NCI-H1048 (cell line): ENCODE measurements at regions not wholly inside any gene's neighbourhood (a gene's known extent, or its start where the extent isn't known, plus 50 kb on each side); places are given as distances from the start of the nearest gene placed in this dataset.
"Not testable (repeated sequence)": the region's sequence is repeated elsewhere in the genome, so short reads cannot be mapped to it uniquely, and the experiment has no call there.

Experiments
- DNase-seq: peaks from one replicate; lab custom pipeline; 2025; lab: John Stamatoyannopoulos, UW

DNA sequence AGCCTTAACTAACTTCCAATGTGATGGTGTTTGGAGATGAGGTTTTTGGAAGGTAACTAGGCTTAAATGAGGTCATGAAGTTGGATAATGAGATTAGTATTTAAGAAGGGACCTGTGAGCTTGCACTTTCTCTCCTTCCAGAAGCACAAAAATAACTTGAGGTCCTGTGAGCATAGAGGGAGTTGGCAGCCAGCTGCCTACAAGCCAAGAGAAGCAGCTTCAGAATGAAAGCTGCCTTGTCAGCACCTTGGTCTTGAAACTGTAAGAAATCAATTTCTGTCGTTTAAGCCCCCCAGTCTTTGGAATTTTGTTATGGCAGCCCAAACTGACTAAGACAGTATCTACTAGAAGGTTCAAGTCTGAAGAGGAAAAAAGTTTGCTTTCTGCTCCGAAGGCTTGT, 280.2 kb upstream of the GALNTL6 start:
- DNase-seq: no peak

DNA sequence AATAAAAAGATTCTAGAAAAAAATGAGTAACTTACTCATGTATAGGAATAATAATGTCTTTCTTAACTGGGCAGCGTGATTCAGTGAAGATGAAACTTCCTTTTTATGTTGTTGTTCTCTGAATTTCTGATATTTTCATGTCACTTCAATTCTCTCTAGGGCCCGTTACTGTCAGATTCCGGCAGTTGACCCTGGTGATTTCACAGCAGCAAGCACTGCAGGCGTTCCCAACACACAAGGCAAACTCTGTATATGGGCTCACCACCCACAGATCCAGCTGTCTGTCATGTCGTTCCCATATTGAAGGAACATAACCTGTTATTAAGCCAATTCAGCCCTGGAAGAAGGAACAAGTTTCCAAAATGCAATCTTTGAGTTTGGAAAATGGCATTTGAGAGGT, 288.3 kb upstream of the GALNTL6 start:
- DNase-seq: no peak

DNA sequence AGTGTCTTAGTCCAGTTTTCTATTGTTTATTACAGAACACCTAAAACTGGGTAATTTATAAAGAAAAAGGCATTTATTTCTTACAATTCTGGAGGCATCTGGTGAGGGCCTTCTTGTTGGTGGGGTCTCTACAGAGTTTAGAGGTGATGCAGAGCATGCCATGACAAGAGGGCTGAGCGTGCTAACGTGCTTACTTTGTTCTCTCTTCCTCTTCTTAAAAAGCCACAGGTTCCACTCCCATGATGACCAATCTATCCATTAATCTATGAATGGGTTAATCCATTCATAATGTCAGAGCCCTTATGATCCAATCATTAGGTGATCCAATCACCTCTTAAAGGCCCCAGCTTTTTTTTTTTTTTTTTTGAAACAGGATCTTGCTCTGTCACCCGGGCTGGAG, 291.5 kb upstream of the GALNTL6 start:
- DNase-seq: no peak

DNA sequence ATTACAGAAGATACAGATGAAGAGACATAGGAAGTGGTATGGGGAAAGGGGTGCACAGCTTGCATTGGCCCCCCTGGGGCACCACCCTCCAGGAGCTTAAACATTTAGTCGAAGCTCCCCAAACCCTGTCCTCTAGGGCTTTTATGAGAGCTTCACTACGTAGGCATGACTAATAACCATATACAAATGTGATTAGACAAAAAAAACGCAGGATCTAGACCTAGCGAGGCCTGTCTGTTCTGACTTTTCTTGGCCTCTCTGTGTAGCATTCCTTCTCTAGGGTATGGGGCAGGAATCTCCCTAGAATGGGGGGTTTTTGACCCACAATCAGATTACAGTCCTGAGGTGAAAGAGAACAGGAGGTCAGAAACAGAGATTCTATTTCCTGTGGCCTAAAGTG, 293.7 kb upstream of the GALNTL6 start:
- DNase-seq: no peak

DNA sequence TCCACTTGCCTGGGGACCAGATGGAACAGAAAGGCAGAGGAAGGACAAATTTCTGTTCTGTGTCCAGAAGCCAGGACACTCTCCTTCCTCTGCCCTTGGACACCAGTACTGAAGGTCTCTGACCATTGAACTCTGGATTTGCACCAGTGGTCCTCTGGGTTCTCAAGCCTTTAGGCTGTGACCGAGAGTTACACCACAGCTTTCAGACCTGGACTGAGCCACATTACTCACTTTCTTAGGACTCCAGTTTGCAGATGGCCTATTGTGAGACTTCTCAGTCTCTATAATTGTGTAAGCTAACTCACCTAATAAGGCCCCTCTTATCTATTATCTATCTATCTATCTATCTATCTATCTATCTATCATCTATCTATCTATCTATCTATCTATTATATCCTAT, 295.3 kb upstream of the GALNTL6 start:
- no peak for DNase-seq

DNA sequence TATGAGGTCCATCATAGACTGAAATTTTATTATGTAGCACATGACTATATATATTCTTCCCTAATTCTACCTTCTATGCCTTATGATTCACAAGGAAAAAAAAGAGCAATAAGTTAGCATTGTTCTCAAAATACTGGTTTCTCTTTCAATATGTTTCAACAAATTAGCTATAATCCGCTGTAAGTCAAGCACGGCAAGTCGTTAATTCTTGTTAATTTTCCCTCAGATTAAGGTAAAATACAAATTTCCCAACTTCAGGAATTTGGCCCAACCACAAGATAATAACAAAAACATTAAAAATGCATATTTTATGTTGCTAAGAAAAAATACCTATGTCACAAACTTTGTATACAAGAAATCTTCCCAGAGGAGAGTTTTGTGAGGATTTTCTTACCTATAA, 296.5 kb upstream of the GALNTL6 start:
- no peak for DNase-seq

DNA sequence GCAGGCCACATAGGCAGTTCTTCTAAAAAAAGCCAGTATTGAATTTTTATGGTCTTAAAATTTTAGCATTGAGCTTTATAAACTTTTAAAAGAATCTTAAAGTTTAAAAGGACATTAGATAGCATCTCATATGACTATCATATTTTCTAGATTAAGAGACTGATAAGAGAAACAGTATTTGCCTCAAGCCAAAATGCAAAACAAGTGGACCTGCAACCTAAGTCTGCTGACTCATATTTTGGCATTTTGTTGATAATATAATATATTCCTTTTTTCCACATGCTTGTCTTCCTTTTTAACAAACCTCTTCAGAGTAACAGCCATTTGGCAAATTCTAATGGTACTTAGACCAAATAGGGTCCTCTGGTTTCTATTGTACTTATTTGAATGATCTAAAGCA, 328.5 kb upstream of the GALNTL6 start:
- no peak for DNase-seq

DNA sequence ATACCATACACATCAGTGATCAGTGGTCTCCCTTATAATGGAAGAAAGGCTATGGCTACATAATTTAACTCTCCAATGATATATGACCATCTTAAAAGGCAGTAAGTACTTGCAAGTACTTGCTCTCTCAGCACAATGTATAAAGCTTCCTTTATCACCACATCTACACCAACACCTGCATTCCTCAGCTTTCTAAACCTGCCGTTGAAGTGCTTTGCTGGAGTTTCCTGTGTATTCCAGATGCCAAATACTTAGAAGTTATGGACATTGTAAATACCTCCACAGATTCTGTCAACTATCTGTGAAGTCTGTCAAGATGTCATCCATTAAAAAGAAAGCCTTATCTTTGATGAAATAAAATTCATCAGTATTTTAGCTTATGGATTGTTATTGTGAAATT, 335.0 kb upstream of the GALNTL6 start:
- DNase-seq: no peak

DNA sequence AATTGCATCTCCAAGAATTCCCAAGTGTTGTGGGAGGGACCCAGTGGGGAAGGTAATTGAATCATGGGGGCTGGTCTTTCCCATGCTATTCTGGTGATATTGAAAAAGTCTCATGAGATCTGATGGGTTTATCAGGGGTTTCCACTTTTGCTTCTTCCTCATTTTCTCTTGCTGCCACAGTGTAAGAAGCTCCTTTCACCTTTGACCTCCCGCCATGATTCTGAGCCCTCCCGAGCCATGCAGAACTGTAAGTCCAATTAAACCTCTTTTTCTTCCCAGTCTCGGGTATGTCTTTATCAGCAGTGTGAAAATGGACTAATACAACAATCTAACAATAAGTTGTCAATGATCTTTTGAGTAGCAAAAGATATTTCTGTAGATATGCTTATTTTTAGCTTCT, 338.1 kb upstream of the GALNTL6 start:
- not testable (repeated sequence) for DNase-seq

DNA sequence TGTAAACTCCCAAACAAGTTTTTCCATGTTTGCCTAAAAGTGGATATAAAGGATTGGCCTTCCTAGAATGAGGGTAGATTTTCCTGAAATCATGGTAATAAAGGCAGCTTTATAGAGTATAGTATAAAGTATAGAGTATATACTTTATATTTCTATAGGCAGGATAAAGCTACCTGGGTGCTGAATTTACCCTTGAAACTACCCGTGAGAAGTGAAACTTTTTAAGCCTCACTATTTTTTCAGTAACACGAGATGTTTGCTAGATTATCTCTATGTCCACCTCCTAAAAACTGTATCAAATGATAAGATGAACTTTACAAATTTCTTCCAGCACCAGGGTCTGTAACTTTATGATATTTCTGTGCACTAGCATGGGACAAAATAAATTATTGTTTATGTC, 340.0 kb upstream of the GALNTL6 start:
- DNase-seq: no peak

DNA sequence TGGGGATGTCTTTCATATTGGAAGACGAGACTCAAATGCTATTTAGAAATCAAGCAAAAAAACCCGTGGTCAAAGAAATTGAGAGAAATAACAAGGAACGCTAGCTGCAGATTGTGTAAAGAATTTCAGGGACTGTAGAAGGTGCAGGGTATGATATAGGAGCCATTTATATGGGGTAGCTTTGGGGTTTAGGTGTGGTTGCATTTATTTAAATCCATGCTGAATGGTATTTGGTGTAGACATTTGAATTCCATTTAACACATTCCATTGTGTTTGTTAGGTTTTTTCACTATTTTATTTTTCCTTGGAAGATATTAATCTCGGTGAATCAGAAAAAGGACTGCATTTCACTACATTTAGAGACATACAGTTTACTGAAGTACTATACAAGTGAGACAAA, 341.0 kb upstream of the GALNTL6 start:
- no peak for DNase-seq

DNA sequence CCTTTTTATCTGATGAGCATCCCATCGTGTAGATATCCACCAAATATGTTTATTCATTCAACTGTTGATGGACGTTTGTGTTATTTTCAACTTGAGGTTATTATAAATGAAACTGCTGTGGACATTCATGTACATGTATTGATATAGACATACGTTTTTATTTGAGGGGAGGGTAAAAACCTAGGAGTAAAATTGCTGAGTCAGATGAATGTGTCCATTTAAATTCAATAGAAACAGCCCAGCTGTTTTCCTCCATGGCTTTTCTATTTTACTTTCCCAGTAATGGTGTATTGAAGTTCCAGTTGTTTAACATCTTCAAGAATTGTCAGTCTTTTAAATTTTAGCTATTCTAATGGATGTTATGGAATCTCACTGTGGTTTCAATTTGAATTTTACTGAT, 348.7 kb upstream of the GALNTL6 start:
- DNase-seq: no peak

DNA sequence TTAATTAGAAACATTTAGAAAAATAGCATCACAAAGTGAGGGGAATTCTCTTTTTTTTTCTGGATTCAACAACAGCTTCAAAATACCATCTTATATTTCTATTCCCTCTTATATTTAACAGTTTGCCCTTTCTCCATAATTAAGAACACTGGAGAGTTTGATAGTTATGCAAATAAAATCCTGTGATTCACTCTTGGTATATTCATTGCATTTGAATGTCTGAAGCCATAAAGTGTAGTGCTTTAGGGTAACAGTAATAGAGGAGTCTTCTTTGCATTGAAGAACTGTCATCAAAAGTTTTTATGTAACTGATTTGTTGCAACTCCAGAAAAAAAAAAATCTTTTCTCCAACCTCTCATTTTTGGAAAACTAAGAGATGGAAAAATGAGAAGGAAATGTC, 352.0 kb upstream of the GALNTL6 start:
- no peak for DNase-seq

DNA sequence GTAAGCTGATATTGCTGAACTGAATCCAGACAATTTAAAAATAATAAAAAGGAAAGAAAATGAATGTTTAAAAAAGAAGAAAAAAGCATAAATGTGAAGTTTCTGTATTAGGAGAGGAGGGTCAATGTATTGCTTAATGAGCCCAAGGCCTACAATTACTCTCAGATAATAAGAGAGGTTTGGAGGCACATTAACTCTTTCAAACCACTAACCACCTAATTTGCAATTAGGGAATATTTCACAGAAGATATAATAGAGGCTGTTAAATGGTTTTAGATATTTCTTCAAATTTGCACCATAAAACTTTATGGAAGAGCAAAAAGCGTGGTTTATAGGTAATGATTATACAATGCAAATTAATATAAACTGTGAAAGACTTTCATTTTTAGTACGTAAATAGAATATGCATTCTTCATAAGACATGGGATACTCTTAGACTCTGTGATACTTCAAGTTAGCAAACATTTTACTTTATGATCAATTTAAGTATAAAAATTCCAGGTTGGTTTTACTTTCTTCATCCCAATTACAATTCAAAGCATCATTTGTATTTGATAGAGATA, 364.2 kb upstream of the GALNTL6 start:
- DNase-seq: no peak

DNA sequence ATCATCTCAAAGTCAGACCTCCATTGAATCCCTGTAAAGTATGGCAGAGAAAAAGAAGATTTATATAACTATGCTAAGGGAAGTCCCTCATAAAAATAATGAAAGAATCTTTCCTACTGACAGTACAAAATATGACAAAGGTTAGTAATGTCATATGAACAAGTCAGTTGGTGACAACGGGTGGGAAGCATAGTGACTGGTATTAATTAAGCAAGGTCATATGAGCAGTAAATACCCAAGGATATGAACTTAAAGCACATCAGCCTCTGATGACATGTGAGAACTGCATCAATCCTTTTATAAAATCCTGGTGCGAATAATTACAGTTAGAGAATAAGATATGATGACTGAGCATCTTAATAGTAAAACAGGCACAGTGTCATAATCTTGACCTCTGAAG, 364.8 kb upstream of the GALNTL6 start:
- DNase-seq: no peak

DNA sequence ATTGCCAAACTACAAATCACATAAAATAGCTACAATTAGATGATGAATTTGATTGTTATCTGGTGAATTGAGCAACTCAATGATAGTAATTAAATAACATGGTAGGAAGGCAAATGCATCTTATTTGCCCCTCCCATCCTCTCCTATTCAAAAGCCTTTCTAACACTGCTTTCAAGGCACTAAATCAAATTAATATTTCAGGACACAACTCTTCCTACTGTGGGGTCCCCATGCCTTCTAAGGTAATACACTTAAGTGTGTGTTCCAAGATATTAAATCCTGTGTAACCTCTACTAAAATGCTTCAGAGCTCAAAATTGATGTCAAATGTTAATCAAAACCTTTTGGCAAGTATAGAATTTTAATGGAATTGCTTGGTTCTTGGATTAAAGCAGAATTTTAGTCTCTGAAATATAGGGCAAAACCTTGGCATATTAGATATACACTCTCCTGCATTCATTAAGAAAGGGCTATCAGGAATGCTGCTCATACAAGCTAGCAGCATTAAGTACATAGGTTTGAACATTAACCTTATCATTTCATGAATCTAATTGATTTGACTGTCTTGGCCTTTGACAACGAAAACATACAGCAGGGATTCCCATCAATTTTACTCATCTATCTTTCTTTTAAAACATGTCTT, 371.8 kb upstream of the GALNTL6 start:
- no peak for DNase-seq

DNA sequence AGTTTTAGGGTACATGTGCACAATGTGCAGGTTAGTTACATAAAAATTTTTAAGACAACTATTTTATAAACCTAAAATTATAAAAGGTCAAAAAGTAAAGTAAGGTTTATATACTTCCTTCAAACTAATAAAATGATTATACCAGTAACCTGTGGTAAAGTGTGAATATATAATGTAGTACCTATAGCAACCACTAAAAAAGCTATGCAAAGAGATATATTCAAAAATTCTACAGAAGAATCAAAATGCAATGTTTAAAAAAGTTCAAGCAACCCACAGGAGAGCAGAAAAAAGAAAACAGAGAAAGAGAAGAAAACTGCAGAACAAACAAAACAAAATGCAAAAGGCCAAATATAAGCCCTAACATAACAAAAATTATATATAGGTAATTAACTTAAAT, 379.5 kb upstream of the GALNTL6 start:
- no peak for DNase-seq

DNA sequence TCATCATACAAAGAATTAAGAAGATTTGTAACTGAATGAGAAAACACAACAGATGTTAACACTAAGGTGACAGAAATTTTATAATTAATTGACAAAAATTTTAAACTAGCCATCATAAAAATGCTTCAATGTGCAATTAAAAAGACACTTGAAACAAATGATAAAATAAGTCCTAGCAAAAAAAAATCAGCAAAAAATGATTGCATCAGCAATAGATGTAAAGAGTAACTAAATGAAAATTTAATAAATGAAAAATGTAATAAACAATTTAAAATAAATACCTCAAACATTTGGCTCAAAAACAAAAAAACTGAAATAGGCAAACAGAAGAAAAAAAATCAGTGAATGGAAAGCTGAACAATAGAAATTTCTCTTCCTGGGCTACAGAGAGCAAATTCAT, 380.7 kb upstream of the GALNTL6 start:
- DNase-seq: no peak

DNA sequence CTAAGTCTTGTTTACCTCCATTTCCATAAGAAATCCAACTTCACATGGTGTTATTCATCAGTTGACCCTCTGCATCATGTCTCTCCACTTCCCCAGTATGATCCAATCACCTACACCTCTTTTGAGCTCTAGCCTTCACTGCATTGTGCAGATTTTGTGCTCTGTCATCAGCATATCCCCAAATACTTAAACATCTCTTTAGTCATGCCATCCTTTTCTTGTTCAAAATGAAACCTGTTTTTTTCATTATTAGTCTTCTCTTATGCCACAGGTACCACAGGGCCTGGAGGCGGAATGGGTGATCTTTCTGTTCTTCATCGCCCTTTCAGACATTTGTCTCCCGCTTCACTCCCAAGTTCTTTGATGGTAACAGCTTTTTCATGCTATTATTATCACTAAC, 382.7 kb upstream of the GALNTL6 start:
- DNase-seq: no peak

DNA sequence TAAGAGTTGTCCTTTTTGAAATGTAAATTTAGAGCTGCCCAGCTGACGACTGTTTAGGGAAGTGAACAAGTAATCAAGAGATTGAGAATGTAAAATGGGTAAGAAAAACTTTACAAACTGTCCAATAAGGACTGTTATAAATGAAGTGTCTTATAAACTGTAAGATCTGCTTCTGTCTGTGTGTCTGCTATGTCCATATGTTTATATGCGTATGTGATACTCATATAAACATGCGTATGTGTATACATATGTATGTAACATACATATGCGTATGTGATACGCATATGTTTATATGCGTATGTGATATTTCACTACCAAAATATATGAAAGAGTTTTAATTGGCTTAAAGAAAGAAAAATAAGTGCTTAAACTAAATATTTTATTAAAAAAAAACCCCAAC, 416.0 kb upstream of the GALNTL6 start:
- DNase-seq: no peak

DNA sequence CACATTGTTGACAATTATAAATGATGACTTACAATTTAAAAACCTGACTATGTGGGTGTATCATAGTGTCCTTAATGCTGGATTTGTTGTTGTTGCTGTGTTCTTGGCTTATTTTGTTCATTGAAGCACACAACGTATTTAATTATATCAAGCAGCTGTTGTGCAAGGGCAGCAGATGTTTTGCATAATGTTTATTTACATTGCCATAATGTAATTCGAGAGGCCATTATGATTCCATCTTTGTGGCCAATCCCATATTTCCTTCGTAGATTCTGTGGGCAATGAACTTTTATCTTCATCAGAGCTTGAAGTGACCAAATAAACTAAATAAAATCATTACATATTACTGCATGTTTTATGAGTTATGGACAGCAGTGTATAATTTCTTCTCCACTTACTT, 422.6 kb upstream of the GALNTL6 start:
- no peak for DNase-seq

DNA sequence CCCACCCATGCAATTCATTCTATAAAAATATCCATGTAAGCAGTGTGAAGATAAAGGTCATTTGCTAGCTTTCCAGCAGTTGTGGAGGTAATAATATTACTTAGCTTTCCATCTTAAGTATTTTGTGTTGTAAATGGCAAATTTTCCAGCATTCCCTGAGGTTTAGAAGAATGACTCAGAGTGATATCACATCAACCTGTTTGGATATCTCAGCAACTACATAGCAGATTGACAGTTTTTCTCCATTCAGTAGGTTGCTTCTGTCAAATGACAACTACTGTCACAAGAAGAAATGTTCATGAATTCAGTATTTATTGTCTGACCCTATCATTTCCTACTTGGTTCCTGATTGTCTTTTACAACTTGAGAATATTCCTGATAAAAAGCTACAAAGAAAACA, 434.9 kb upstream of the GALNTL6 start:
- no peak for DNase-seq

DNA sequence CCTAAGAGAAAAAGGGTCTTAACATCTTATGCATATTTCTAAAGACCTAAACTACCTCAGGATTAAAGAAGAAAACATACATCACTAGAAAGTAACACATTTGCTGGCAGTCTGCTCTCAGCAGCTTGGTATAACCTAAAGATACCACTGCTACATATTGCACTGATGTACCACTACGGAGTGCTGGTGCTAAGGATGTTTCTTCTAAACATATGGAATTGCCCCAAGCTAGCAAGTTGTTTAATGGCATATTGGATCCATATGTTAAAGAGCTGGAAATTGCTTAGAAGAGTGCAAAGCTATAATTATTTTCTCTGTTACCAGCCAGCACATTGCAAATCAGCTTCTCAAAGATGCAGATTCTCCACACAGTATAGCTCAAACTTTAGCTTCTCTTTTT, 436.5 kb upstream of the GALNTL6 start:
- DNase-seq: no peak

DNA sequence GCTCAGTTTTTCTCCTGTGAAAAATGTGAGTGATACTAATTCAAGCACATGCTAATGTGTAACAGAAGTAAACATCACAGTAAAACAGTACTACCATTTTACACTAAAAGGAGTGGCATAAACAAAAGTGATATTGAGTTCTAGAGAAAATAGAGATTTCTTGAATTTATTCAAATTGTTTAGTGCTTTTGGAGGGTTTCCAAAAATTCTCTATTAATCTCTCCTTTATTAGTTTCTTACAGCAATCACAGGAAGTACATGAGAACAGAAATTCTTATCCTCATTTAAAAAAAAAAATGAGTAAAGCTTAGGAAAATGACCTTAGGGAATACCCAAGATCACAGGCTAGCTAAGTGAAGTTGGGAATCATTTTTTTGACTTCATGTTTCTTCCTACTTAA, 459.7 kb upstream of the GALNTL6 start:
- no peak for DNase-seq

DNA sequence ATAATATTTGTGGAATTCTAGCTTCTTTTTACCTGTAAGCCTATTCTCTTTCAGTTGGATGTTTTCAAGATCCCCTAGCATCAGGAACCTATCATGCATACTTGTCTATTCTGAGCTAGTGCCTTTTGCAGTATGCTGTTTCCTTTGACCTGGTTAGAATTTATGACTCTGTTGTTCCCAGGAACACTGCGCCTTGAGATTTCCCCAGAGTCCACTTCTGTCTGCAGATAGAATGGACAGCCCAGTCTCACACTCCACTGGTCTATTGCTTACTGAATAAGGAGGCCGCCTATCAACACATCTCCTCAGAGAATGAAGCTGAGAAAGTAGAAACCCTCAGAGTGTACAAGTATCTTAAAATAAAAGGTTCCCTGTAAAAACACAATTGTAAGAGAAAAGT, 465.1 kb upstream of the GALNTL6 start:
- no peak for DNase-seq
